K562 (cell line): ENCODE measurements at regions not wholly inside any gene's neighbourhood (a gene's known extent, or its start where the extent isn't known, plus 50 kb on each side); places are given as distances from the start of the nearest gene placed in this dataset.

Experiments
- HNRNPUL1 ChIP-seq: fragments of 200-400 bp; formaldehyde crosslinking; IDR thresholded peaks from 2 replicates; pipeline ENCODE4 v1.6.1; 2017; ENCODE audit warnings: low read length
- NFRKB ChIP-seq: fragments of 450-650 bp; IDR thresholded peaks from 2 replicates; pipeline ENCODE4 v1.6.1; 2016; ENCODE audit warnings: low read depth
- TF ChIP-seq, protein P1 (sequence below): fragments of 250-450 bp; sonication (Bioruptor Pico); IDR thresholded peaks from 2 replicates; pipeline ENCODE4 v1.8.0; 2022; ENCODE audit warnings: moderate library complexity, mild to moderate bottlenecking, inconsistent platforms
- TF ChIP-seq, protein P2 (sequence below), 3 experiments: IDR thresholded peaks in 2 of 3; conservative IDR thresholded peaks in 1 of 3; 2 replicates each; pipeline ENCODE4 v1.5.1; 2011 to 2012; ENCODE audit warnings: low read length in 3 of 3, mild to moderate bottlenecking in 3 of 3, control low read depth in 2 of 3, improper control_type of control experiment in 1 of 3, inconsistent platforms in 1 of 3, low read depth in 1 of 3, mixed read lengths in 1 of 3, moderate library complexity in 1 of 3; ENCODE audit not compliant: insufficient read depth in 2 of 3

DNA sequence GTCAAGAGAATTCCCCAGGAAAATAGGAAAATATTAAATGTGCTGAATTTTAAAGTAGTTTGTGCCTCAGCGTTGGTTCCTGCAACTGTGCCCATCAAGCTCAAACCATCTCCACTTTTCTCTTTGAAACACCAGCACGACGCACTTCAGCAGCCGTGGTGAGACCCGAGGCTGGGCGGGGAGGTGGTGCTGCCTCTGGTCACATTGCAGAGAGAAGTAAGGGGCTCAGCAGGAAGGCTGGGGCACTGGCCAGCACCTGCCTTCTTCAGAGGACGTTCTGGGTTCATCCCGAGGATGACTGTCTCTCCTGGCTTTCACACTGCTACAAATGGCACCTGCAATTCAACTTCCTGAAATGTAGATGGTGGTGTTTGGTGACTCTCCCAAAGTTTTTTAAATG lies 323.7 kb upstream of the SALL3 start:
- TF ChIP-seq, protein P1, sequence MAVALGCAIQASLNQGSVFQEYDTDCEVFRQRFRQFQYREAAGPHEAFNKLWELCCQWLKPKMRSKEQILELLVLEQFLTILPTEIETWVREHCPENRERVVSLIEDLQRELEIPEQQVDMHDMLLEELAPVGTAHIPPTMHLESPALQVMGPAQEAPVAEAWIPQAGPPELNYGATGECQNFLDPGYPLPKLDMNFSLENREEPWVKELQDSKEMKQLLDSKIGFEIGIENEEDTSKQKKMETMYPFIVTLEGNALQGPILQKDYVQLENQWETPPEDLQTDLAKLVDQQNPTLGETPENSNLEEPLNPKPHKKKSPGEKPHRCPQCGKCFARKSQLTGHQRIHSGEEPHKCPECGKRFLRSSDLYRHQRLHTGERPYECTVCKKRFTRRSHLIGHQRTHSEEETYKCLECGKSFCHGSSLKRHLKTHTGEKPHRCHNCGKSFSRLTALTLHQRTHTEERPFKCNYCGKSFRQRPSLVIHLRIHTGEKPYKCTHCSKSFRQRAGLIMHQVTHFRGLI (CRISPR knock-in tag): no peak
- TF ChIP-seq, protein P2, sequence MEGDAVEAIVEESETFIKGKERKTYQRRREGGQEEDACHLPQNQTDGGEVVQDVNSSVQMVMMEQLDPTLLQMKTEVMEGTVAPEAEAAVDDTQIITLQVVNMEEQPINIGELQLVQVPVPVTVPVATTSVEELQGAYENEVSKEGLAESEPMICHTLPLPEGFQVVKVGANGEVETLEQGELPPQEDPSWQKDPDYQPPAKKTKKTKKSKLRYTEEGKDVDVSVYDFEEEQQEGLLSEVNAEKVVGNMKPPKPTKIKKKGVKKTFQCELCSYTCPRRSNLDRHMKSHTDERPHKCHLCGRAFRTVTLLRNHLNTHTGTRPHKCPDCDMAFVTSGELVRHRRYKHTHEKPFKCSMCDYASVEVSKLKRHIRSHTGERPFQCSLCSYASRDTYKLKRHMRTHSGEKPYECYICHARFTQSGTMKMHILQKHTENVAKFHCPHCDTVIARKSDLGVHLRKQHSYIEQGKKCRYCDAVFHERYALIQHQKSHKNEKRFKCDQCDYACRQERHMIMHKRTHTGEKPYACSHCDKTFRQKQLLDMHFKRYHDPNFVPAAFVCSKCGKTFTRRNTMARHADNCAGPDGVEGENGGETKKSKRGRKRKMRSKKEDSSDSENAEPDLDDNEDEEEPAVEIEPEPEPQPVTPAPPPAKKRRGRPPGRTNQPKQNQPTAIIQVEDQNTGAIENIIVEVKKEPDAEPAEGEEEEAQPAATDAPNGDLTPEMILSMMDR (IDR thresholded peaks at IDR 0.05 in 2 of 3, conservative IDR thresholded peaks at IDR 0.05 in 1 of 3; ENCODE audit: insufficient read depth in 2 of 3, low read depth in 1 of 3, low read length in 3 of 3): no peak
- TF ChIP-seq NFRKB (no peak), HNRNPUL1 (no peak)
